HL-60 (cell line): ENCODE measurements at regions not wholly inside any gene's neighbourhood (a gene's known extent, or its start where the extent isn't known, plus 50 kb on each side); places are given as distances from the start of the nearest gene placed in this dataset.
"Not testable (repeated sequence)": the region's sequence is repeated elsewhere in the genome, so short reads cannot be mapped to it uniquely, and the experiment has no call there.

ENCODE experiments used
- DNase-seq, 2 experiments: peaks; one replicate each; pipeline ENCODE4 v3.0.0-alpha.2; 2010 to 2020; ENCODE audit warnings: low read depth in 1 of 2, low spot score in 1 of 2
- H3K27ac ChIP-seq: fragments of 250-450 bp; sonication (Bioruptor Pico); replicated peaks from 2 replicates; pipeline ENCODE4 v1.5.1; 2020; ENCODE audit warnings: mild to moderate bottlenecking, moderate library complexity
- H3K27me3 ChIP-seq: fragments of 250-450 bp; sonication (Bioruptor Pico); 2 replicates; pipeline ENCODE4 v1.5.1; 2021; ENCODE audit warnings: mild to moderate bottlenecking, moderate library complexity; ENCODE audit not compliant: insufficient read depth, poor library complexity, severe bottlenecking
- H3K4me3 ChIP-seq: replicated peaks from 2 replicates; pipeline ENCODE4 v1.5.1; 2011; ENCODE audit warnings: mild to moderate bottlenecking, control low read depth, low read length; ENCODE audit not compliant: insufficient read depth
- GABPA ChIP-seq: IDR thresholded peaks from 2 replicates; pipeline ENCODE4 v1.6.1; 2012; ENCODE audit warnings: low read depth
- POLR2AphosphoS5 ChIP-seq: IDR thresholded peaks from 2 replicates; pipeline ENCODE4 v1.6.1; 2012; ENCODE audit warnings: low read depth
- SPI1 ChIP-seq: IDR thresholded peaks from 2 replicates; pipeline ENCODE4 v1.6.1; 2012; ENCODE audit warnings: low read depth, mild to moderate bottlenecking, borderline replicate concordance
- TF ChIP-seq, protein P1 (sequence below): IDR thresholded peaks from 2 replicates; pipeline ENCODE4 v1.6.1; 2012; ENCODE audit warnings: low read depth; ENCODE audit not compliant: insufficient replicate concordance
- TF ChIP-seq, protein P2 (sequence below): IDR thresholded peaks from one replicate; pipeline ENCODE4 v1.5.1; 2011; ENCODE audit warnings: low read length, control low read depth, inconsistent platforms; ENCODE audit not compliant: insufficient read depth

DNA sequence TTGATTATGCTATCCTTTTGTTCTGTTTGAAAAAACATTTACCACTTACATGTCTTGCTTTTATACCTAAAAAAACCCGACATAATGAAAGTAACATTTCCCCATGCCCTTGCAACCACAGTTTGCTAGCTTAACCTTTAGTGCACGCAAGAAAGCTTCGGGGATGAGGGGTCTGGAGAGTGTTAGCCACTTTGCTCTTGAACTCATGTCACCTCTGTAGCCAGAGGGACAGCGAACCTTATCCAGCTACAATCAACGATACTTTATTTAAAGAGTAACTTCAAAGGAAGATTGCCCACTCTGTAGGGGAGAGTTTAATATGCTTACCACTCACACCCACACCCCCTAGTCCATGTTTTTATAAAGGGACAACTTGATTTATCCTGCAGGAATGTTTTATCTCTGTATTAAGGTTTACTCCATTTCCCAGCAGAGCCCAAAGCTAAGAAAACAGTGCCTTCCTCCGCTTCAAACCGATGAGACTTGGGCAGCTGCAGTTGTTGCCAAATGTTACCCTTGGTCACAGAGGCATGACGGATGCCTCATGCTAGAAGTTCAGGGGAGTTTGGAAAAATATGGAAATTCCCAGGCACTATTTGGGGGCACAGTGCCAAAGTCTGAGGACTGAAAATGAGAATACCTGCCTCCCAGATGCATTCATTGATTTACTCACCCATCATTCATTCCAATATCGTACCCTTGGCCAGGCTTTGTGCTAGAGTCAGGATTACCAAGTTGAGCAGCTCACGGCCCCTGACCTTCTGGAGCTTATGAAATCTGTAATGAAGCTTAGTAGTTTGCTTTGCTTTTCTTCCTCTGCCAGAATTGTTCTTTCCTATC, 61.4 kb upstream of the VCAM1 start:
- Histone ChIP-seq H3K4me3 (no peak overlapping the region), H3K27me3 (no peaks in the 10 kb centered on the region), H3K27ac (no peak overlapping the region)
- TF ChIP-seq GABPA (no peak), POLR2AphosphoS5 (no peak), SPI1 (no peak)
- TF ChIP-seq, protein P1, sequence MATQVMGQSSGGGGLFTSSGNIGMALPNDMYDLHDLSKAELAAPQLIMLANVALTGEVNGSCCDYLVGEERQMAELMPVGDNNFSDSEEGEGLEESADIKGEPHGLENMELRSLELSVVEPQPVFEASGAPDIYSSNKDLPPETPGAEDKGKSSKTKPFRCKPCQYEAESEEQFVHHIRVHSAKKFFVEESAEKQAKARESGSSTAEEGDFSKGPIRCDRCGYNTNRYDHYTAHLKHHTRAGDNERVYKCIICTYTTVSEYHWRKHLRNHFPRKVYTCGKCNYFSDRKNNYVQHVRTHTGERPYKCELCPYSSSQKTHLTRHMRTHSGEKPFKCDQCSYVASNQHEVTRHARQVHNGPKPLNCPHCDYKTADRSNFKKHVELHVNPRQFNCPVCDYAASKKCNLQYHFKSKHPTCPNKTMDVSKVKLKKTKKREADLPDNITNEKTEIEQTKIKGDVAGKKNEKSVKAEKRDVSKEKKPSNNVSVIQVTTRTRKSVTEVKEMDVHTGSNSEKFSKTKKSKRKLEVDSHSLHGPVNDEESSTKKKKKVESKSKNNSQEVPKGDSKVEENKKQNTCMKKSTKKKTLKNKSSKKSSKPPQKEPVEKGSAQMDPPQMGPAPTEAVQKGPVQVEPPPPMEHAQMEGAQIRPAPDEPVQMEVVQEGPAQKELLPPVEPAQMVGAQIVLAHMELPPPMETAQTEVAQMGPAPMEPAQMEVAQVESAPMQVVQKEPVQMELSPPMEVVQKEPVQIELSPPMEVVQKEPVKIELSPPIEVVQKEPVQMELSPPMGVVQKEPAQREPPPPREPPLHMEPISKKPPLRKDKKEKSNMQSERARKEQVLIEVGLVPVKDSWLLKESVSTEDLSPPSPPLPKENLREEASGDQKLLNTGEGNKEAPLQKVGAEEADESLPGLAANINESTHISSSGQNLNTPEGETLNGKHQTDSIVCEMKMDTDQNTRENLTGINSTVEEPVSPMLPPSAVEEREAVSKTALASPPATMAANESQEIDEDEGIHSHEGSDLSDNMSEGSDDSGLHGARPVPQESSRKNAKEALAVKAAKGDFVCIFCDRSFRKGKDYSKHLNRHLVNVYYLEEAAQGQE = no peak
- TF ChIP-seq, protein P2, sequence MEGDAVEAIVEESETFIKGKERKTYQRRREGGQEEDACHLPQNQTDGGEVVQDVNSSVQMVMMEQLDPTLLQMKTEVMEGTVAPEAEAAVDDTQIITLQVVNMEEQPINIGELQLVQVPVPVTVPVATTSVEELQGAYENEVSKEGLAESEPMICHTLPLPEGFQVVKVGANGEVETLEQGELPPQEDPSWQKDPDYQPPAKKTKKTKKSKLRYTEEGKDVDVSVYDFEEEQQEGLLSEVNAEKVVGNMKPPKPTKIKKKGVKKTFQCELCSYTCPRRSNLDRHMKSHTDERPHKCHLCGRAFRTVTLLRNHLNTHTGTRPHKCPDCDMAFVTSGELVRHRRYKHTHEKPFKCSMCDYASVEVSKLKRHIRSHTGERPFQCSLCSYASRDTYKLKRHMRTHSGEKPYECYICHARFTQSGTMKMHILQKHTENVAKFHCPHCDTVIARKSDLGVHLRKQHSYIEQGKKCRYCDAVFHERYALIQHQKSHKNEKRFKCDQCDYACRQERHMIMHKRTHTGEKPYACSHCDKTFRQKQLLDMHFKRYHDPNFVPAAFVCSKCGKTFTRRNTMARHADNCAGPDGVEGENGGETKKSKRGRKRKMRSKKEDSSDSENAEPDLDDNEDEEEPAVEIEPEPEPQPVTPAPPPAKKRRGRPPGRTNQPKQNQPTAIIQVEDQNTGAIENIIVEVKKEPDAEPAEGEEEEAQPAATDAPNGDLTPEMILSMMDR = no peak
- DNase-seq = no peak

DNA sequence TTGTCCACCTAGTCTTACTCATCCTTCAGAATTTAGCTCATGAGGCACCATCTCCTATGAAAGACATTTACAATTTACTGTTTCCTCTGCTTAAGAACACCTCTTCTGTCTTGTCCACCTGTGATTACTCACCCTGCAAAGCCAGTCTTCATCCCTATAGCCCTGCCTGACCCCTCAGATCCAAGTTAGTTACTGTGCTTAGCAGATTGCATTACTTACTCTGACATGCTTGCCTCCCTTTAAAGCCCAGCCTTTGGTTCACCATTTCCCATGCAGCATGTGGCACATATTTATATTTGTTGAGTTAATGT, 60.9 kb upstream of the VCAM1 start:
- no peak for TF ChIP-seq POLR2AphosphoS5
- TF ChIP-seq, protein P2 = no peak
- TF ChIP-seq, protein P1 = no peak
- no peak for TF ChIP-seq GABPA
- no peak for TF ChIP-seq SPI1
- no peak overlapping the region for H3K27ac ChIP-seq

DNA sequence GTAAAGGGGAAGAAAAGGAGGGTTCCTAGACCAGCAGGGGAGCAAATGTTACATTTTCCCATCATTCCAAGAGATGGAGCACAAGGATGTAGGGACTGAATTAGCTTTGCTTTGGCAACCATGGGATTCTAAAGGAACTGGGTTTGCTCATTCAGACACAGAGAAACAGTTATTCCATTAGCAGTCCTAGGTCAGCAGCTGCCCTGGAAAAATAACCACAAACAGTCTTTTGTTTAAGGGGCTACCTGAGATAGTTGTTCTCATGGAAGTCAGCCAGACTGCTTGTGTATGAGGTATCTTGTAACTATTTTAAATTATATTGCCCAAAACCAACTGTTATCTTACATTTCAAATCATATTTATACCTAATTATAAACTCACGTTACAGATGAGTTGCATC, 58.4 kb upstream of the VCAM1 start:
- Histone ChIP-seq H3K27me3 (no peaks in the 10 kb centered on the region), H3K4me3 (no peak overlapping the region), H3K27ac (no peak overlapping the region)
- no peak for DNase-seq
- TF ChIP-seq, protein P1 = no peak
- TF ChIP-seq GABPA (no peak), POLR2AphosphoS5 (no peak), SPI1 (no peak)
- TF ChIP-seq, protein P2 = no peak

More for the DNA sequence above, 60.9 kb upstream of the VCAM1 start:
- H3K27me3 ChIP-seq = no peaks in the 10 kb centered on the region
- DNase-seq = no peak
- no peak overlapping the region for H3K4me3 ChIP-seq

DNA sequence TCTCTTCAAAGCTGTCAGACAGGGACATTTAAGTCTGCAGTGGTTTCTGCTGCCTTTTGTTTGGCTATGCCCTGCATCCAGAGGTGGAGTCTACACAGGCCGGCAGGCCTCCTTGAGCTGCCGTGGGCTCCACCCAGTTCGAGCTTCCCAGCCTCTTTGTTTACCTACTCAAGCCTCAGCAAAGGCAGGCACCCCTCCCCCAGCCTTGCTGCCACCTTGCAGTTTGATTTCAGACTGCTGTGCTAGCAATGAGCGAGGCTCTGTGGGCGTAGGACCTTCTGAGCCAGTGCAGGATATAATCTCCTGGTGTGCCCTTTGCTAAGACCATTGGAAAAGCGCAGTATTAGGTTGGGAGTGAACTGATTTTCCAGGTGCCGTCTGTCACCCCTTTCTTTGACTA, 51.0 kb upstream of the VCAM1 start:
- DNase-seq, H3K27me3 ChIP-seq, H3K4me3 ChIP-seq, H3K27ac ChIP-seq: not testable (repeated sequence)
